ENCODE measurements at regions not wholly inside any gene's neighbourhood (a gene's known extent, or its start where the extent isn't known, plus 50 kb on each side); places are given as distances from the start of the nearest gene placed in this dataset.

- DNase-seq: no peak
Observed at GRCh38 chr12:74818412-74818811, 280.8 kb downstream of the ATXN7L3B start.

- DNase-seq: no peak
Observed at GRCh38 chr12:74820324-74820723, 282.7 kb downstream of the ATXN7L3B start.

- no peak for DNase-seq
Observed at GRCh38 chr12:74836567-74836966, 298.9 kb downstream of the ATXN7L3B start.

GRCh38 chr12:74846116-74846515 lies 308.5 kb downstream of the ATXN7L3B start:
- no peak for DNase-seq

- DNase-seq: no peak
Observed at GRCh38 chr12:74847169-74847568, 309.5 kb downstream of the ATXN7L3B start.

GRCh38 chr12:74848006-74848405 lies 310.4 kb downstream of the ATXN7L3B start:
- no peak for DNase-seq

- no peak for DNase-seq
Observed at GRCh38 chr12:74849801-74850200, 312.2 kb downstream of the ATXN7L3B start.

GRCh38 chr12:74871817-74872216 lies 334.2 kb downstream of the ATXN7L3B start:
- no peak for DNase-seq

GRCh38 chr12:74885775-74886174 lies 323.9 kb downstream of the KCNC2 start:
- no peak for DNase-seq

GRCh38 chr12:74889073-74889472 lies 320.6 kb downstream of the KCNC2 start:
- DNase-seq: no peak

- no peak for DNase-seq
Observed at GRCh38 chr12:74889563-74890236, 319.9 kb downstream of the KCNC2 start.

- no peak for DNase-seq
Observed at GRCh38 chr12:74890237-74890599, 319.4 kb downstream of the KCNC2 start.

GRCh38 chr12:74891083-74891668 lies 318.5 kb downstream of the KCNC2 start:
- DNase-seq: no peak

- no peak for DNase-seq
Observed at GRCh38 chr12:74892057-74892633, 317.5 kb downstream of the KCNC2 start.

- no peak for DNase-seq
Observed at GRCh38 chr12:74896186-74896585, 313.5 kb downstream of the KCNC2 start.

- peak; percentile 37 for DNase-seq
Observed at GRCh38 chr12:74897425-74898211, 312.0 kb downstream of the KCNC2 start.

GRCh38 chr12:74899031-74899829 lies 310.4 kb downstream of the KCNC2 start:
- no peak for DNase-seq

GRCh38 chr12:74900232-74900631 lies 309.4 kb downstream of the KCNC2 start:
- no peak for DNase-seq

GRCh38 chr12:74903522-74903921 lies 306.1 kb downstream of the KCNC2 start:
- no peak for DNase-seq

GRCh38 chr12:74906224-74906623 lies 303.4 kb downstream of the KCNC2 start:
- DNase-seq: no peak

- DNase-seq: no peak
Observed at GRCh38 chr12:74910831-74911230, 298.8 kb downstream of the KCNC2 start.

GRCh38 chr12:74914378-74914777 lies 295.3 kb downstream of the KCNC2 start:
- no peak for DNase-seq

GRCh38 chr12:74915718-74916117 lies 293.9 kb downstream of the KCNC2 start:
- no peak for DNase-seq
